ENCODE measurements at regions not wholly inside any gene's neighbourhood (a gene's known extent, or its start where the extent isn't known, plus 50 kb on each side); places are given as distances from the start of the nearest gene placed in this dataset.

- WGBS, 3 donors: 82 to 87% (median 84%) methylated on average over 3 of the region's 3 CpGs
- H3K9me3 ChIP-seq (ENCODE audit: control insufficient read depth in 2 of 2, insufficient read depth in 1 of 2, low read depth in 1 of 2, low read length in 1 of 2): no peaks in the 10 kb centered on the region
- DNase-seq: no peak
- H3K36me3 ChIP-seq (ENCODE audit: control insufficient read depth in 3 of 3, insufficient read depth in 2 of 3, low read depth in 1 of 3, low read length in 3 of 3): no peaks in the 10 kb centered on the region
- H3K27ac ChIP-seq (ENCODE audit: low read depth in 1 of 3, low read length in 2 of 3): no peak overlapping the region
- no peak for FAIRE-seq
- no peaks in the 10 kb centered on the region for H3K27me3 ChIP-seq (ENCODE audit: control insufficient read depth in 3 of 3, insufficient read depth in 3 of 3, low read length in 3 of 3)
- H3K4me1 ChIP-seq (ENCODE audit: control insufficient read depth in 3 of 3, insufficient read depth in 2 of 3, low read depth in 1 of 3, low read length in 2 of 3): no peaks in the 10 kb centered on the region
- H3K4me3 ChIP-seq (ENCODE audit: low read depth in 1 of 3, low read length in 3 of 3): no peak overlapping the region
Measured at GRCh38 chr15:39291690-39292089, 289.2 kb upstream of the THBS1 start.

DNA sequence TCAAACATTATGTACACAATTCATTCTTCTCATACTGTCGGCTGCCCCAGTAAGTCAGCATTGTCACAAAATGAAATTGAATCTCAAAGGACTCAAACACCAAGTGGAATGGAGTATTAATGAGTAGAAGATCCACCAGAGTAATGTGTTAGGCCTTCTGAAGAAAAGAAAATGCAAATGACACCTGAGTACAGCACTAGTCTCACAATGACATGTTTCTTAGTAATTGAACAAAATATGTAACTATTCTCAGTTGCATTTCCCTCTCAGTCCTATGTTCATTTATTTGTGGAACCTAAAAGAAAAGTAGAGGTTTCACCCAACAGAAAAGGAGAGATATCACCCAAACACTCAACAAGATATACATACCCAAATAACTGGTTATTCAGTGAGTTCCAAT is 283.9 kb upstream of the THBS1 start:
- Histone ChIP-seq H3K4me1 (ENCODE audit: control insufficient read depth in 3 of 3, insufficient read depth in 2 of 3, low read depth in 1 of 3, low read length in 2 of 3) (no peaks in the 10 kb centered on the region), H3K27ac (ENCODE audit: low read depth in 1 of 3, low read length in 2 of 3) (no peak overlapping the region), H3K9me3 (ENCODE audit: control insufficient read depth in 2 of 2, insufficient read depth in 1 of 2, low read depth in 1 of 2, low read length in 1 of 2) (no peaks in the 10 kb centered on the region), H3K36me3 (ENCODE audit: control insufficient read depth in 3 of 3, insufficient read depth in 2 of 3, low read depth in 1 of 3, low read length in 3 of 3) (no peaks in the 10 kb centered on the region), H3K4me3 (ENCODE audit: low read depth in 1 of 3, low read length in 3 of 3) (no peak overlapping the region), H3K27me3 (ENCODE audit: control insufficient read depth in 3 of 3, insufficient read depth in 3 of 3, low read length in 3 of 3) (no peaks in the 10 kb centered on the region)
- WGBS, 3 donors: 87 to 90% (median 90%) methylated on average over 1 of the region's 1 CpG
- no peak for FAIRE-seq
- no peak for DNase-seq

DNA sequence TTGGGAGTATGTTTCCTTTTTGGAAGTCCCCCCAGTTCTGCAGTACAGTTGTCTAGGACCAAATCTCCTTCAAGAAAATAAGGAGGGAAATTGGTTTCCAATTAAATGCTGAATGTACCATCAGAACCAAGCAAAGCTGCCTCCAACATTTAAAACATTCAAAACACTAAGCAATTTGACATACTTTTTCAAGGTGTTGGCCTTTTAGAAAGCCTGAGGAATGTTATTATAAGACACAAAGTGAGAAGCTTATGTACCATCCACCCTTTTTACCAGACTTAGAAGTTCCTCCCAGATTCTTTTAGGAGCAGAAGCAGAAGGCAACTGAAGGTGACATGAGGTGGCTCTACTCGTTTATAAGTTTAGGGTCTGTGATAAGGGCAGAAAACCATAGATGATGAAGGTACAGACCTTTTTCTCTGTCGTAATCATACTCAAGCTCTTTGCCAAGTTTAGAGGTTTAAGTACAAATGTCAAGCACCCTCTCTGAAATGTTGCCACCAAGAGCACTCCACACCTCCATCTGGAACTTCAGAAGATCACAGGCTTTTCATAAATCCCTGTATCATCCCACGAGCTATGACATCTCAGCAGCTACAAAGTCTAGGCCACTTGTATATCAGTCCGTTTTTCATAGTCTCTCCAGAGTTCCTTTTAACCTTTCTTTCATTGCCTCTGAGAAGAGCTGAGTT is 282.5 kb upstream of the THBS1 start:
- no peak overlapping the region for H3K4me3 ChIP-seq (ENCODE audit: low read depth in 1 of 3, low read length in 3 of 3)
- H3K4me1 ChIP-seq (ENCODE audit: control insufficient read depth in 3 of 3, insufficient read depth in 2 of 3, low read depth in 1 of 3, low read length in 2 of 3): no peaks in the 10 kb centered on the region
- no peaks in the 10 kb centered on the region for H3K9me3 ChIP-seq (ENCODE audit: control insufficient read depth in 2 of 2, insufficient read depth in 1 of 2, low read depth in 1 of 2, low read length in 1 of 2)
- no peak for FAIRE-seq
- DNase-seq: no peak
- 69 to 77% (median 74%) methylated on average over 4 of the region's 4 CpGs for WGBS, 3 donors
- no peak overlapping the region for H3K27ac ChIP-seq (ENCODE audit: low read depth in 1 of 3, low read length in 2 of 3)
- H3K27me3 ChIP-seq (ENCODE audit: control insufficient read depth in 3 of 3, insufficient read depth in 3 of 3, low read length in 3 of 3): no peaks in the 10 kb centered on the region
- H3K36me3 ChIP-seq (ENCODE audit: control insufficient read depth in 3 of 3, insufficient read depth in 2 of 3, low read depth in 1 of 3, low read length in 3 of 3): no peaks in the 10 kb centered on the region

DNA sequence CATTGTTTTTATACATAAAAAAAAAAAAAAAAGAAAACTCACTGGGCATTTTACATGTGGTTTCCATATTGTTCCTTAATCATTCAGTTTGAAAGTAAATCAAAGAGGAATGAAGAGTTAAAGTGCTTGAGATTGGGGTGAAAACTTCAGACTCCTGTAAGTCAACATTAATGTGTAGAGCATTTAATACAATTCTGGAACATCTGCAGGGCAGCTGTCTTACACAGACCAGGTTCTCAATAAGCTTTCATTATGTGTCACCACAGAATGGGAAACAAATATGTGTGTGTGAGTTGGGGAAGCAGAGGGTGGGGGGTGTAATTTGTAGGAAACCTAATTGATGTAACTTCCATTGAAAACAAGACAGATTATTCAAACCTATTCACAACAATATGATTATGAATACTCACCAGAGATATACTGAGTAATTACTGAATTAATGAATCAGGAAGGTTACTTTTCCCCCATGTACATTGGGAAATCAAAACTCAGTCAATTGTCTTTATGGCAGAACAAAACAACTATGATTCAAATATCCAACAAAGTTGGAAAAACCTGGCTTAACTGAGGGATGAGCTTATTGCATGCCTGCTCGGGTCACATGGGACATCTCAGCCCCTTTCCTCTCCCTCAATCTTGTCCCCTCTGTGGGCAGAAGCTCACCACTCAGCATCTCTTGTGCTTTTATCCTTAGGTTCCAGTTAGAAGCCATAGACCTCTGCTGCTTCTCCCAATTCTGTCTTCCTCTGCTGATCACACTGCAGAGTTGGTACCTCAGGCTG is 281.2 kb upstream of the THBS1 start:
- FAIRE-seq: no peak
- no peak overlapping the region for H3K27ac ChIP-seq (ENCODE audit: low read depth in 1 of 3, low read length in 2 of 3)
- no peaks in the 10 kb centered on the region for H3K36me3 ChIP-seq (ENCODE audit: control insufficient read depth in 3 of 3, insufficient read depth in 2 of 3, low read depth in 1 of 3, low read length in 3 of 3)
- no peaks in the 10 kb centered on the region for H3K4me1 ChIP-seq (ENCODE audit: control insufficient read depth in 3 of 3, insufficient read depth in 2 of 3, low read depth in 1 of 3, low read length in 2 of 3)
- no peaks in the 10 kb centered on the region for H3K9me3 ChIP-seq (ENCODE audit: control insufficient read depth in 2 of 2, insufficient read depth in 1 of 2, low read depth in 1 of 2, low read length in 1 of 2)
- H3K4me3 ChIP-seq (ENCODE audit: low read depth in 1 of 3, low read length in 3 of 3): no peak overlapping the region
- 75 to 89% (median 80%) methylated on average over 1 of the region's 1 CpG for WGBS, 3 donors
- DNase-seq: no peak
- H3K27me3 ChIP-seq (ENCODE audit: control insufficient read depth in 3 of 3, insufficient read depth in 3 of 3, low read length in 3 of 3): no peaks in the 10 kb centered on the region

- FAIRE-seq (no peak), DNase-seq (no peak)
- Histone ChIP-seq H3K36me3 (ENCODE audit: control insufficient read depth in 3 of 3, insufficient read depth in 2 of 3, low read depth in 1 of 3, low read length in 3 of 3) (no peaks in the 10 kb centered on the region), H3K9me3 (ENCODE audit: control insufficient read depth in 2 of 2, insufficient read depth in 1 of 2, low read depth in 1 of 2, low read length in 1 of 2) (no peaks in the 10 kb centered on the region), H3K4me3 (ENCODE audit: low read depth in 1 of 3, low read length in 3 of 3) (no peak overlapping the region), H3K4me1 (ENCODE audit: control insufficient read depth in 3 of 3, insufficient read depth in 2 of 3, low read depth in 1 of 3, low read length in 2 of 3) (no peaks in the 10 kb centered on the region), H3K27me3 (ENCODE audit: control insufficient read depth in 3 of 3, insufficient read depth in 3 of 3, low read length in 3 of 3) (no peaks in the 10 kb centered on the region), H3K27ac (ENCODE audit: low read depth in 1 of 3, low read length in 2 of 3) (no peak overlapping the region)
- WGBS, 3 donors: 79 to 84% (median 82%) methylated on average over 3 of the region's 3 CpGs
Measured at GRCh38 chr15:39300451-39301153, 280.3 kb upstream of the THBS1 start.

DNA sequence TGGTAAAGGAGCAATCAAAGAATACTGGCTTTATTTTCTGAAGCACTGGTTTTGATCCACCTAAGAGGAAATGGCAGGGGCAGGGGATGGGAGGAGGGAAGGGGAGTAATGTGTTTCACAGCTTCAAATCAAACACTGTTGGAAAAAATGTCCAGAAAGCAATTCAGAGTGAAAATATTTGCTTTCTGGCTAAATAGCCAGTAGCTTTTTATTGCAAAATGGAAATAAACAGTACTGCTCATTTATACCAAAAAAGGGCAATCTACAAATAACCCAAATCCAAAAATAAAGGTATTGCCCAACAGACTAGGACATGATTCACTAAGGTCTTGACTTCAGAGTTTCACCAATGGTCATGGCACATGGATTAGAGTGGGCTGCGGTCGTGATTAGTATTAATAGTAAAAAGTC is 279.3 kb upstream of the THBS1 start:
- no peak for FAIRE-seq
- H3K36me3 ChIP-seq (ENCODE audit: control insufficient read depth in 3 of 3, insufficient read depth in 2 of 3, low read depth in 1 of 3, low read length in 3 of 3): no peaks in the 10 kb centered on the region
- H3K27ac ChIP-seq (ENCODE audit: low read depth in 1 of 3, low read length in 2 of 3): peak overlapping the region in 1 of 3 donors; percentile 34
- H3K4me1 ChIP-seq (ENCODE audit: control insufficient read depth in 3 of 3, insufficient read depth in 2 of 3, low read depth in 1 of 3, low read length in 2 of 3): no peaks in the 10 kb centered on the region
- no peak overlapping the region for H3K4me3 ChIP-seq (ENCODE audit: low read depth in 1 of 3, low read length in 3 of 3)
- H3K27me3 ChIP-seq (ENCODE audit: control insufficient read depth in 3 of 3, insufficient read depth in 3 of 3, low read length in 3 of 3): no peaks in the 10 kb centered on the region
- 73 to 90% (median 90%) methylated on average over 2 of the region's 2 CpGs for WGBS, 3 donors
- DNase-seq: no peak
- H3K9me3 ChIP-seq (ENCODE audit: control insufficient read depth in 2 of 2, insufficient read depth in 1 of 2, low read depth in 1 of 2, low read length in 1 of 2): no peaks in the 10 kb centered on the region

GRCh38 chr15:39302936-39303335 is 277.9 kb upstream of the THBS1 start:
- WGBS, 3 donors: 86 to 96% (median 87%) methylated on average over 2 of the region's 2 CpGs
- Histone ChIP-seq H3K9me3 (ENCODE audit: control insufficient read depth in 2 of 2, insufficient read depth in 1 of 2, low read depth in 1 of 2, low read length in 1 of 2) (no peaks in the 10 kb centered on the region), H3K27me3 (ENCODE audit: control insufficient read depth in 3 of 3, insufficient read depth in 3 of 3, low read length in 3 of 3) (no peaks in the 10 kb centered on the region), H3K4me1 (ENCODE audit: control insufficient read depth in 3 of 3, insufficient read depth in 2 of 3, low read depth in 1 of 3, low read length in 2 of 3) (no peaks in the 10 kb centered on the region), H3K36me3 (ENCODE audit: control insufficient read depth in 3 of 3, insufficient read depth in 2 of 3, low read depth in 1 of 3, low read length in 3 of 3) (no peaks in the 10 kb centered on the region), H3K27ac (ENCODE audit: low read depth in 1 of 3, low read length in 2 of 3) (no peak overlapping the region), H3K4me3 (ENCODE audit: low read depth in 1 of 3, low read length in 3 of 3) (no peak overlapping the region)
- DNase-seq: no peak
- FAIRE-seq: no peak

DNA sequence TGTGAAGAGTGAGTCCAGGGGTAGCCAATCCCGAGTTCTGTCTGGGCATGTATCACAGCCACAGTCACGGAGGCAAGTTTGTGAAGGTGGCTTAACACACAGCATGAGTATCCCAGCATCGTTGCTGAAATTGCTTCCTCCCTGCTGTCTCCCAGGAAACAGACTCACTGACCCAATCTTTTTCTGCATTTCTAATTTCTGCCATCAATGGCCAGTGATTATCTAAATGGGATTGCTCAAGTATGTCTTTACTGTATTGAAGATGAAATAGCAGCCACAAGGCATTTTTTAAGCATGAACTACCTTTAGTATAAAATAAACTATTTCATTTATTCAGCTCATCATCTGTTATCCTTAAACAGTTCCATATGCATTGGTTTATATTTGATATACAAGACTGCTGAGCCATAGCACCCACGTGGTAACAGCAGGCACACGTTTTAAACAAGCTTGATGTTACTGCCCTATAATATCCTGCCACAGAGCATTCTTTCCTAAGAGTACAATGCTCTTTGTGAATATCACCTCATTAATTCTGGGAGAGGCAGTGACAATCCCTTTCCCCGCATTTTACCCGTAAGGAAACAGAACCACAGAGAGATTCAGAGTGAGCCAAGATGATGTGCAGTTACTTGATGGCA is 276.6 kb upstream of the THBS1 start:
- Histone ChIP-seq H3K36me3 (ENCODE audit: control insufficient read depth in 3 of 3, insufficient read depth in 2 of 3, low read depth in 1 of 3, low read length in 3 of 3) (no peaks in the 10 kb centered on the region), H3K9me3 (ENCODE audit: control insufficient read depth in 2 of 2, insufficient read depth in 1 of 2, low read depth in 1 of 2, low read length in 1 of 2) (no peaks in the 10 kb centered on the region), H3K27ac (ENCODE audit: low read depth in 1 of 3, low read length in 2 of 3) (no peak overlapping the region), H3K27me3 (ENCODE audit: control insufficient read depth in 3 of 3, insufficient read depth in 3 of 3, low read length in 3 of 3) (no peaks in the 10 kb centered on the region), H3K4me1 (ENCODE audit: control insufficient read depth in 3 of 3, insufficient read depth in 2 of 3, low read depth in 1 of 3, low read length in 2 of 3) (no peaks in the 10 kb centered on the region), H3K4me3 (ENCODE audit: low read depth in 1 of 3, low read length in 3 of 3) (no peak overlapping the region)
- 69 to 79% (median 74%) methylated on average over 7 of the region's 7 CpGs for WGBS, 3 donors
- DNase-seq (no peak), FAIRE-seq (no peak)

All from small intestine (tissue), 7 donors.